GM12878 (cell line): ENCODE measurements at regions not wholly inside any gene's neighbourhood (a gene's known extent, or its start where the extent isn't known, plus 50 kb on each side); places are given as distances from the start of the nearest gene placed in this dataset.

Experiments used
- ATAC-seq: fragments of 200-7000 bp; cut with Tn5 transposase; 3 replicates; pipeline ENCODE4 v1.9.1; 2020; ENCODE audit warnings: mild to moderate bottlenecking, moderate library complexity
- BruUV-seq: library from RNA; stranded (reverse); fragments of 400-500 nt; replicated peaks from 2 replicates; lab custom pipeline; 2021; lab: Mats Ljungman, UMichigan
- CTCF ChIA-PET: fragments of 300-600 bp; sonication (Branson Sonifier 250); formaldehyde crosslinking; extraction: SDS; loops from one replicate; lab custom pipeline; 2021; ENCODE audit warnings: inconsistent platforms; lab: Yijun Ruan, JAX
- POLR2A ChIA-PET: fragments of 350-600 bp; formaldehyde crosslinking; extraction: SDS; loops from one replicate; lab custom pipeline; 2021; ENCODE audit warnings: inconsistent platforms; lab: Charles Lee
- RAD21 ChIA-PET: fragments of 300-600 bp; sonication (Branson Sonifier 250); formaldehyde crosslinking; loops from one replicate; lab custom pipeline; 2023; ENCODE audit warnings: antibody characterized with exemption; ENCODE audit not compliant: unreplicated experiment; lab: Charles Lee
- SMC1A ChIA-PET: fragments of 300-600 bp; sonication (Branson Sonifier 250); formaldehyde crosslinking; loops from one replicate; lab custom pipeline; 2023; ENCODE audit not compliant: unreplicated experiment, uncharacterized antibody; lab: Charles Lee
- DNase-seq: peaks from one replicate; pipeline ENCODE4 v3.0.0-alpha.2; 2011; ENCODE audit warnings: low read depth, low spot score
- FAIRE-seq: peaks from 3 replicates; lab custom pipeline; 2011; peaks lifted over from hg19 to GRCh38; lab: Jason Lieb, UNC
- H2AFZ ChIP-seq: 2 replicates; pipeline ENCODE4 v1.6.0; 2011; ENCODE audit warnings: low read depth, low read length, control low read depth; ENCODE audit not compliant: control insufficient read depth
- H3K27ac ChIP-seq: 2 replicates; pipeline ENCODE4 v1.5.1; 2011; ENCODE audit warnings: control low read depth; ENCODE audit not compliant: control insufficient read depth, insufficient read depth
- H3K27me3 ChIP-seq, 2 experiments: replicated peaks in 1 of 2; 2 replicates each; pipeline versions ENCODE4 v1.6.0 to v1.6.1; 2011; ENCODE audit warnings: low read length in 1 of 2; ENCODE audit not compliant: control insufficient read depth in 2 of 2, insufficient read depth in 2 of 2
- H3K36me3 ChIP-seq, 2 experiments: 2 replicates each; pipeline ENCODE4 v1.5.1; 2011; ENCODE audit warnings: low read length in 1 of 2; ENCODE audit not compliant: control insufficient read depth in 2 of 2, insufficient read depth in 2 of 2
- H3K4me1 ChIP-seq: 2 replicates; pipeline ENCODE4 v1.6.1; 2011; ENCODE audit warnings: mild to moderate bottlenecking, low read length, moderate library complexity, mixed read lengths; ENCODE audit not compliant: control insufficient read depth, insufficient read depth
- H3K4me2 ChIP-seq: 2 replicates; pipeline ENCODE4 v1.6.0; 2011; ENCODE audit warnings: control low read depth; ENCODE audit not compliant: control insufficient read depth, insufficient read depth
- H3K4me3 ChIP-seq: fragments of 200-600 bp; sonication (generic); 2 replicates; pipeline ENCODE4 v1.5.1; 2016
- H3K79me2 ChIP-seq: 2 replicates; pipeline ENCODE4 v1.6.0; 2011; ENCODE audit warnings: low read length; ENCODE audit not compliant: control insufficient read depth, insufficient read depth
- H3K9ac ChIP-seq: 2 replicates; pipeline ENCODE4 v1.8.0; 2011; ENCODE audit warnings: low read length, control low read depth, mixed read lengths; ENCODE audit not compliant: control insufficient read depth, insufficient read depth
- H3K9me3 ChIP-seq: replicated peaks from 3 replicates; pipeline ENCODE4 v1.5.1; 2011; ENCODE audit warnings: mild to moderate bottlenecking, low read length; ENCODE audit not compliant: control insufficient read depth, insufficient read depth
- H4K20me1 ChIP-seq: 2 replicates; pipeline ENCODE4 v1.6.0; 2011; ENCODE audit not compliant: control insufficient read depth, insufficient read depth
- ESRRA ChIP-seq: IDR thresholded peaks from 2 replicates; pipeline ENCODE4 v1.6.1; 2012; ENCODE audit warnings: mild to moderate bottlenecking, low read length, improper control_type of control experiment
- IRF4 ChIP-seq: IDR thresholded peaks from 2 replicates; pipeline ENCODE4 v1.6.1; 2011; ENCODE audit warnings: low read depth, low read length
- MTA2 ChIP-seq: fragments of 450-650 bp; IDR thresholded peaks from 2 replicates; pipeline ENCODE4 v1.6.1; 2016; ENCODE audit warnings: low read depth, mild to moderate bottlenecking, moderate library complexity
- NBN ChIP-seq: fragments of 450-650 bp; IDR thresholded peaks from 2 replicates; pipeline ENCODE4 v1.6.1; 2016
- PAX5 ChIP-seq: IDR thresholded peaks from 2 replicates; pipeline ENCODE4 v1.6.1; 2011; ENCODE audit warnings: low read depth, low read length, borderline replicate concordance
- PAX8 ChIP-seq: fragments of 450-650 bp; IDR thresholded peaks from 2 replicates; pipeline ENCODE4 v1.6.1; 2017; ENCODE audit warnings: mild to moderate bottlenecking, moderate library complexity
- RAD21 ChIP-seq: IDR thresholded peaks from 2 replicates; pipeline ENCODE4 v1.6.1; 2011; ENCODE audit warnings: mild to moderate bottlenecking, low read depth, low read length, moderate library complexity; ENCODE audit not compliant: insufficient read depth
- SMAD1 ChIP-seq: fragments of 450-650 bp; IDR thresholded peaks from 2 replicates; pipeline ENCODE4 v1.6.1; 2018; ENCODE audit warnings: mild to moderate bottlenecking, low read depth; ENCODE audit not compliant: partially characterized antibody
- SMARCA5 ChIP-seq: fragments of 450-650 bp; IDR thresholded peaks from 2 replicates; pipeline ENCODE4 v1.6.1; 2017; ENCODE audit warnings: mild to moderate bottlenecking
- ZBED1 ChIP-seq: IDR thresholded peaks from 2 replicates; pipeline ENCODE4 v1.6.1; 2016; ENCODE audit warnings: borderline replicate concordance
- WGBS: methylation state at CpG from one replicate; pipeline ENCODE4 v1.1.6; 2016; ENCODE audit warnings: low lambda C conversion rate; ENCODE audit not compliant: insufficient replicate concordance, insufficient coverage; ENCODE audit errors: missing lambda C conversion rate; 5-methylcytosine and 5-hydroxymethylcytosine counted together
- in situ Hi-C: fragments of 300-500 bp; cut with MboI; formaldehyde crosslinking; loops from 9 replicates; pipeline ENCODE4 v1.14.3; 2018; ENCODE audit warnings: mixed read lengths
- intact Hi-C: fragments of 100-400 bp; cut with micrococcal nuclease; formaldehyde crosslinking; loops from one replicate; pipeline ENCODE4 v1.14.2; 2022; ENCODE audit not compliant: unreplicated experiment
- TF ChIP-seq, protein P1 (sequence below): IDR thresholded peaks from 2 replicates; pipeline ENCODE4 v1.6.1; 2012; ENCODE audit warnings: low read length, inconsistent platforms
- TF ChIP-seq, protein P2 (sequence below): IDR thresholded peaks from 2 replicates; pipeline ENCODE4 v1.6.1; 2011; ENCODE audit warnings: borderline replicate concordance, low read depth, mild to moderate bottlenecking, moderate library complexity, mixed read lengths, low read length; ENCODE audit not compliant: insufficient read depth; ENCODE audit errors: extremely low read length

DNA sequence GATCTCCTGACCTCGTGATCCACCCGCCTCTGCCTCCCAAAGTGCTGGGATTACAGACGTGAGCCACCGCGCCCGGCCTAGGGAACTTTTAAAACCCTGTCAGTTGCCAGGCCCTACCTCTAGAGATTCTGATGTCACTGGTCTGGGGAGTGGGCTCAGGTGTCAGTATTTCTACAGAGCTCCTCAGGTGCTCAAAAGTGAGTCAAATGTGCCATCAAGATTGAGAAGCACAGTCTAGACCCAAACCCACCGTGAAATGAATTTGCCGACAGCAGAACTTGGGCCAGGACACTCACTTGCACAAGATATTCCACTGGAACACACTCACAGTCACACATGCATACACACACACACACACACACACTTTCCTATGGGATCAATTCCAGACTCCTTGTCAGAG lies 215.5 kb downstream of the RRAGC start:
- Histone ChIP-seq H4K20me1 (no peaks in the 10 kb centered on the region), H3K9ac (no peak overlapping the region), H3K27ac (no peak overlapping the region), H3K4me1 (no peaks in the 10 kb centered on the region), H3K79me2 (no peaks in the 10 kb centered on the region), H2AFZ (no peak overlapping the region), H3K9me3 (no peaks in the 10 kb centered on the region; the same call in 2 of the 3 replicates), H3K36me3 (no peaks in the 10 kb centered on the region), H3K4me2 (no peak overlapping the region), H3K4me3 (no peak overlapping the region), H3K27me3 (no peaks in the 10 kb centered on the region; a peak in 1 of 4 replicates)
- in situ Hi-C loops: no loop called here
- intact Hi-C loops: no loop called here
- ChIA-PET SMC1A (no interaction called here), CTCF (no interaction called here), RAD21 (no interaction called here), POLR2A (no interaction called here)
- BruUV-seq: no TSS peak
- DNase-seq: no peak
- no peak for ATAC-seq
- TF ChIP-seq SMAD1: no peak
- no peak for TF ChIP-seq PAX8
- no peak for TF ChIP-seq IRF4
- FAIRE-seq: no peak
- WGBS: 69% methylated on average over 8 of the region's 8 CpGs

DNA sequence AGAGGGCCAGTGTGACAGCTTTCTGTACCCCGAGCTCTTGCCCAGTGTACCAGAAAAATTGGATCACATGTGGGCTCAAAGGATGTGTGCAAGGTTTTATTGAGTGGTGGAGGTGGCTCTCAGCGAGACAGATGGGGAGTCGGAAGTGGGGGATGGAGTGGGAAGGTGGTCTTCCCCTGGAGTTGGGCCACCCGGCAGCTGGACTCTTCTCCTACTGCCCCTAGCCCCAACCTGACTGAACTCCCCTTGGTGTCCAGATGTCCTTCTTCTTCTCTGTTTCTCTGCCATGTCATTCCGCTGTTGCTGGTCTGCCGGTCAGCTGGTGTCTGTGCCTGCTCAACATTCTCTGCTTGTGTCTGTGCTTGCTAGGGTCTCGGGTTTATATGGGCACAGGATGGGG lies 217.9 kb downstream of the RRAGC start:
- H2AFZ ChIP-seq: no peak overlapping the region
- TF ChIP-seq, protein P1, sequence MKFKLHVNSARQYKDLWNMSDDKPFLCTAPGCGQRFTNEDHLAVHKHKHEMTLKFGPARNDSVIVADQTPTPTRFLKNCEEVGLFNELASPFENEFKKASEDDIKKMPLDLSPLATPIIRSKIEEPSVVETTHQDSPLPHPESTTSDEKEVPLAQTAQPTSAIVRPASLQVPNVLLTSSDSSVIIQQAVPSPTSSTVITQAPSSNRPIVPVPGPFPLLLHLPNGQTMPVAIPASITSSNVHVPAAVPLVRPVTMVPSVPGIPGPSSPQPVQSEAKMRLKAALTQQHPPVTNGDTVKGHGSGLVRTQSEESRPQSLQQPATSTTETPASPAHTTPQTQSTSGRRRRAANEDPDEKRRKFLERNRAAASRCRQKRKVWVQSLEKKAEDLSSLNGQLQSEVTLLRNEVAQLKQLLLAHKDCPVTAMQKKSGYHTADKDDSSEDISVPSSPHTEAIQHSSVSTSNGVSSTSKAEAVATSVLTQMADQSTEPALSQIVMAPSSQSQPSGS: no peak
- TF ChIP-seq RAD21 (no peak), MTA2 (no peak), ESRRA (no peak), SMARCA5 (no peak), NBN (no peak), ZBED1 (no peak), PAX5 (no peak)
- TF ChIP-seq, protein P2, sequence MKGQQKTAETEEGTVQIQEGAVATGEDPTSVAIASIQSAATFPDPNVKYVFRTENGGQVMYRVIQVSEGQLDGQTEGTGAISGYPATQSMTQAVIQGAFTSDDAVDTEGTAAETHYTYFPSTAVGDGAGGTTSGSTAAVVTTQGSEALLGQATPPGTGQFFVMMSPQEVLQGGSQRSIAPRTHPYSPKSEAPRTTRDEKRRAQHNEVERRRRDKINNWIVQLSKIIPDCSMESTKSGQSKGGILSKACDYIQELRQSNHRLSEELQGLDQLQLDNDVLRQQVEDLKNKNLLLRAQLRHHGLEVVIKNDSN: no peak
- TF ChIP-seq, all 136 proteins: peak for 0
- ChIA-PET SMC1A (no interaction called here), RAD21 (no interaction called here), CTCF (no interaction called here), POLR2A (no interaction called here)
- H4K20me1 ChIP-seq: no peaks in the 10 kb centered on the region
- H3K27me3 ChIP-seq: no peaks in the 10 kb centered on the region; a peak in 2 of 4 replicates
- no peaks in the 10 kb centered on the region; the same call in 2 of the 3 replicates for H3K9me3 ChIP-seq
- ATAC-seq: no peak
- H3K79me2 ChIP-seq: no peaks in the 10 kb centered on the region
- FAIRE-seq: no peak
- H3K4me3 ChIP-seq: no peak overlapping the region
- DNase-seq: no peak
- intact Hi-C loops: no loop called here
- H3K9ac ChIP-seq: no peak overlapping the region
- H3K4me1 ChIP-seq: no peaks in the 10 kb centered on the region
- no peaks in the 10 kb centered on the region for H3K36me3 ChIP-seq
- BruUV-seq: no TSS peak
- no peak overlapping the region for H3K27ac ChIP-seq
- WGBS: 74% methylated on average over 7 of the region's 7 CpGs
- in situ Hi-C loops: no loop called here
- H3K4me2 ChIP-seq: no peak overlapping the region
